Muscle layer of colon (tissue), 2 donors: ENCODE measurements at regions not wholly inside any gene's neighbourhood (a gene's known extent, or its start where the extent isn't known, plus 50 kb on each side); places are given as distances from the start of the nearest gene placed in this dataset.
"Not testable (repeated sequence)": the region's sequence is repeated elsewhere in the genome, so short reads cannot be mapped to it uniquely, and the experiment has no call there.

Source experiments
- H3K27ac ChIP-seq: one replicate; pipeline ENCODE4 v1.7.0; 2013; ENCODE audit warnings: low read depth, mild to moderate bottlenecking, low read length, moderate library complexity
- H3K27me3 ChIP-seq, 2 donors: one replicate each; pipeline ENCODE4 v1.7.0; 2013; ENCODE audit warnings: low read length in 2 of 2, mild to moderate bottlenecking in 2 of 2; ENCODE audit not compliant: insufficient read depth in 2 of 2, control insufficient read depth in 1 of 2
- H3K36me3 ChIP-seq: one replicate; pipeline ENCODE4 v1.7.0; 2013; ENCODE audit warnings: mild to moderate bottlenecking, low read length; ENCODE audit not compliant: insufficient read depth
- H3K4me1 ChIP-seq: one replicate; pipeline ENCODE4 v1.7.0; 2013; ENCODE audit warnings: mild to moderate bottlenecking, low read length; ENCODE audit not compliant: insufficient read depth
- H3K4me3 ChIP-seq, 2 donors: one replicate each; pipeline ENCODE4 v1.7.0; 2013; ENCODE audit warnings: low read length in 2 of 2, low read depth in 1 of 2, mild to moderate bottlenecking in 1 of 2, moderate library complexity in 1 of 2
- H3K9ac ChIP-seq: one replicate; pipeline ENCODE4 v1.7.0; 2013; ENCODE audit warnings: low read length
- H3K9me3 ChIP-seq: one replicate; pipeline ENCODE4 v1.7.0; 2013; ENCODE audit warnings: mild to moderate bottlenecking, low read length
- donor health status: abdominal sarcoma.
- donor health status: Adenocarcinoma of cecum.

- H3K4me3 ChIP-seq, result no peak overlapping the region
- no peaks in the 10 kb centered on the region for H3K4me1 ChIP-seq
- no peak overlapping the region for H3K9ac ChIP-seq
- no peaks in the 10 kb centered on the region for H3K27me3 ChIP-seq
- no peaks in the 10 kb centered on the region for H3K36me3 ChIP-seq
- H3K27ac ChIP-seq, result no peak overlapping the region
- H3K9me3 ChIP-seq, result no peaks in the 10 kb centered on the region
Measured at GRCh38 chr5:96318569-96319110, 114.4 kb downstream of the PCSK1 start.

GRCh38 chr5:96317945-96318344 lies 115.1 kb downstream of the PCSK1 start:
- Histone ChIP-seq H3K4me3 (no peak overlapping the region), H3K9ac (no peak overlapping the region), H3K4me1 (no peaks in the 10 kb centered on the region), H3K27me3 (no peaks in the 10 kb centered on the region), H3K9me3 (no peaks in the 10 kb centered on the region), H3K27ac (no peak overlapping the region), H3K36me3 (no peaks in the 10 kb centered on the region)

GRCh38 chr5:96316487-96316886 lies 116.6 kb downstream of the PCSK1 start:
- Histone ChIP-seq H3K9me3 (no peaks in the 10 kb centered on the region), H3K4me1 (no peaks in the 10 kb centered on the region), H3K4me3 (no peak overlapping the region), H3K27me3 (no peaks in the 10 kb centered on the region), H3K36me3 (no peaks in the 10 kb centered on the region), H3K27ac (no peak overlapping the region), H3K9ac (no peak overlapping the region)

GRCh38 chr5:96316017-96316416 lies 117.0 kb downstream of the PCSK1 start:
- Histone ChIP-seq H3K27me3 (no peaks in the 10 kb centered on the region), H3K4me3 (no peak overlapping the region), H3K27ac (no peak overlapping the region), H3K9ac (no peak overlapping the region), H3K4me1 (no peaks in the 10 kb centered on the region), H3K9me3 (no peaks in the 10 kb centered on the region), H3K36me3 (no peaks in the 10 kb centered on the region)

GRCh38 chr5:96315431-96315830 lies 117.6 kb downstream of the PCSK1 start:
- Histone ChIP-seq H3K9ac (no peak overlapping the region), H3K27ac (no peak overlapping the region), H3K27me3 (no peaks in the 10 kb centered on the region), H3K4me3 (no peak overlapping the region), H3K36me3 (no peaks in the 10 kb centered on the region), H3K4me1 (no peaks in the 10 kb centered on the region), H3K9me3 (no peaks in the 10 kb centered on the region)

GRCh38 chr5:96312383-96312782 lies 120.7 kb downstream of the PCSK1 start:
- no peaks in the 10 kb centered on the region for H3K27me3 ChIP-seq
- H3K36me3 ChIP-seq, result no peaks in the 10 kb centered on the region
- no peak overlapping the region for H3K4me3 ChIP-seq
- no peak overlapping the region for H3K27ac ChIP-seq
- no peaks in the 10 kb centered on the region for H3K4me1 ChIP-seq
- no peaks in the 10 kb centered on the region for H3K9me3 ChIP-seq
- no peak overlapping the region for H3K9ac ChIP-seq

GRCh38 chr5:96307047-96307446 lies 126.0 kb downstream of the PCSK1 start:
- H3K9ac ChIP-seq, H3K27me3 ChIP-seq, H3K4me3 ChIP-seq, H3K4me1 ChIP-seq, H3K27ac ChIP-seq, H3K9me3 ChIP-seq, H3K36me3 ChIP-seq: not testable (repeated sequence)

- Histone ChIP-seq H3K4me3 (no peak overlapping the region), H3K9me3 (no peaks in the 10 kb centered on the region), H3K9ac (no peak overlapping the region), H3K27ac (no peak overlapping the region), H3K27me3 (no peaks in the 10 kb centered on the region), H3K36me3 (no peaks in the 10 kb centered on the region), H3K4me1 (no peaks in the 10 kb centered on the region)
Measured at GRCh38 chr5:96302174-96302738, 130.8 kb downstream of the PCSK1 start.

GRCh38 chr5:96300976-96301375 lies 132.1 kb downstream of the PCSK1 start:
- H3K4me3 ChIP-seq, result no peak overlapping the region
- H3K4me1 ChIP-seq, result no peaks in the 10 kb centered on the region
- H3K9ac ChIP-seq, result no peak overlapping the region
- H3K9me3 ChIP-seq, result no peaks in the 10 kb centered on the region
- H3K27ac ChIP-seq, result no peak overlapping the region
- H3K36me3 ChIP-seq, result no peaks in the 10 kb centered on the region
- no peaks in the 10 kb centered on the region for H3K27me3 ChIP-seq

GRCh38 chr5:96297867-96298266 lies 135.2 kb downstream of the PCSK1 start:
- no peaks in the 10 kb centered on the region for H3K27me3 ChIP-seq
- no peak overlapping the region for H3K9ac ChIP-seq
- H3K27ac ChIP-seq, result no peak overlapping the region
- no peaks in the 10 kb centered on the region for H3K36me3 ChIP-seq
- no peak overlapping the region for H3K4me3 ChIP-seq
- no peaks in the 10 kb centered on the region for H3K9me3 ChIP-seq
- no peaks in the 10 kb centered on the region for H3K4me1 ChIP-seq

- no peaks in the 10 kb centered on the region for H3K36me3 ChIP-seq
- no peak overlapping the region for H3K9ac ChIP-seq
- no peak overlapping the region for H3K4me3 ChIP-seq
- no peaks in the 10 kb centered on the region for H3K27me3 ChIP-seq
- no peaks in the 10 kb centered on the region for H3K4me1 ChIP-seq
- H3K27ac ChIP-seq, result no peak overlapping the region
- H3K9me3 ChIP-seq, result no peaks in the 10 kb centered on the region
Measured at GRCh38 chr5:96297290-96297689, 135.8 kb downstream of the PCSK1 start.

- no peaks in the 10 kb centered on the region for H3K36me3 ChIP-seq
- H3K27ac ChIP-seq, result no peak overlapping the region
- no peak overlapping the region for H3K4me3 ChIP-seq
- H3K9ac ChIP-seq, result no peak overlapping the region
- H3K4me1 ChIP-seq, result no peaks in the 10 kb centered on the region
- H3K27me3 ChIP-seq, result no peaks in the 10 kb centered on the region
- H3K9me3 ChIP-seq, result no peaks in the 10 kb centered on the region
Measured at GRCh38 chr5:96294884-96295202, 138.2 kb downstream of the PCSK1 start.
